GM23338 (cell line): ENCODE measurements at regions not wholly inside any gene's neighbourhood (a gene's known extent, or its start where the extent isn't known, plus 50 kb on each side); places are given as distances from the start of the nearest gene placed in this dataset.

Experiments used
- ATAC-seq: fragments of 200-7000 bp; cut with Tn5 transposase; 3 replicates; pipeline ENCODE4 v1.9.1; 2020
- DNase-seq: peaks from one replicate; pipeline ENCODE4 v3.0.0-alpha.2; 2015; ENCODE audit warnings: low spot score
- H2AFZ ChIP-seq: fragments of 200-600 bp; sonication (generic); 2 replicates; pipeline ENCODE4 v1.8.0; 2016; ENCODE audit warnings: antibody characterized with exemption, mild to moderate bottlenecking, moderate library complexity
- H3F3A ChIP-seq: fragments of 200-600 bp; sonication (generic); replicated peaks from 2 replicates; pipeline ENCODE4 v1.8.0; 2017; ENCODE audit warnings: antibody characterized with exemption, mixed run types, low read depth
- H3K27ac ChIP-seq: fragments of 200-600 bp; sonication (generic); 2 replicates; pipeline ENCODE4 v1.6.1; 2016; ENCODE audit warnings: low read depth
- H3K27me3 ChIP-seq: fragments of 200-600 bp; sonication (generic); 2 replicates; pipeline ENCODE4 v1.8.0; 2016; ENCODE audit warnings: mild to moderate bottlenecking, mixed run types, moderate library complexity; ENCODE audit not compliant: insufficient read depth
- H3K36me3 ChIP-seq: fragments of 200-600 bp; sonication (generic); 2 replicates; pipeline ENCODE4 v1.8.0; 2016; ENCODE audit warnings: mild to moderate bottlenecking; ENCODE audit not compliant: insufficient read depth
- H3K4me1 ChIP-seq: fragments of 200-600 bp; sonication (generic); 2 replicates; pipeline ENCODE4 v1.8.0; 2016; ENCODE audit warnings: mild to moderate bottlenecking, moderate library complexity; ENCODE audit not compliant: insufficient read depth
- H3K4me2 ChIP-seq: fragments of 200-600 bp; sonication (generic); 2 replicates; pipeline ENCODE4 v1.7.1; 2017; ENCODE audit warnings: mixed run types
- H3K4me3 ChIP-seq: fragments of 200-600 bp; sonication (generic); 2 replicates; pipeline ENCODE4 v1.6.1; 2016; ENCODE audit warnings: mixed run types
- H3K79me2 ChIP-seq: fragments of 200-600 bp; sonication (generic); replicated peaks from 2 replicates; pipeline ENCODE4 v1.8.0; 2017; ENCODE audit warnings: mild to moderate bottlenecking; ENCODE audit not compliant: insufficient read depth
- H3K9me2 ChIP-seq: fragments of 200-600 bp; sonication (generic); 2 replicates; pipeline ENCODE4 v1.8.0; 2017; ENCODE audit not compliant: insufficient read depth
- H4K20me1 ChIP-seq: fragments of 200-600 bp; sonication (generic); replicated peaks from 2 replicates; pipeline ENCODE4 v1.8.0; 2017; ENCODE audit warnings: mild to moderate bottlenecking; ENCODE audit not compliant: insufficient read depth
- H3K27ac Mint-ChIP-seq: 2 replicates; pipeline ENCODE4 v1.8.0; 2020; ENCODE audit warnings: inconsistent platforms, mild to moderate bottlenecking, moderate library complexity, mixed read lengths
- H3K27me3 Mint-ChIP-seq: 3 replicates; pipeline ENCODE4 v1.8.0; 2022; ENCODE audit warnings: low read depth, mild to moderate bottlenecking, moderate library complexity, mixed read lengths, inconsistent platforms; ENCODE audit not compliant: insufficient read depth, poor library complexity
- H3K36me3 Mint-ChIP-seq: 3 replicates; pipeline ENCODE4 v1.8.0; 2021; ENCODE audit warnings: low read depth, mild to moderate bottlenecking, inconsistent platforms, moderate library complexity, mixed read lengths
- H3K4me1 Mint-ChIP-seq: 3 replicates; pipeline ENCODE4 v1.8.0; 2020; ENCODE audit warnings: mild to moderate bottlenecking, inconsistent platforms, mixed read lengths
- H3K4me3 Mint-ChIP-seq: 3 replicates; pipeline ENCODE4 v1.8.0; 2021; ENCODE audit warnings: moderate library complexity, mild to moderate bottlenecking, inconsistent platforms, mixed read lengths
- H3K9me3 Mint-ChIP-seq: 3 replicates; pipeline ENCODE4 v1.8.0; 2020; ENCODE audit warnings: moderate library complexity, mild to moderate bottlenecking, inconsistent platforms, mixed read lengths
- CREB1 ChIP-seq: fragments of 250-450 bp; sonication (Bioruptor Pico); IDR thresholded peaks from 2 replicates; pipeline ENCODE4 v1.5.0; 2020; ENCODE audit warnings: low read depth, mild to moderate bottlenecking, moderate library complexity
- EZH2 ChIP-seq: fragments of 200-600 bp; sonication (generic); IDR thresholded peaks from one replicate; pipeline ENCODE4 v1.8.0; 2017; ENCODE audit warnings: antibody characterized with exemption, mild to moderate bottlenecking, low read depth; ENCODE audit not compliant: unreplicated experiment
- EZH2phosphoT487 ChIP-seq: fragments of 200-600 bp; sonication (generic); IDR thresholded peaks from one replicate; pipeline ENCODE4 v1.8.1; 2018; ENCODE audit warnings: antibody characterized with exemption; ENCODE audit not compliant: unreplicated experiment
- JUNB ChIP-seq: IDR thresholded peaks from one replicate; pipeline ENCODE4 v1.6.1; 2016; ENCODE audit warnings: antibody characterized with exemption; ENCODE audit not compliant: unreplicated experiment
- POLR2AphosphoS5 ChIP-seq: IDR thresholded peaks from 2 replicates; pipeline ENCODE4 v1.6.1; 2016; ENCODE audit warnings: antibody characterized with exemption, low read depth
- STAT1 ChIP-seq: IDR thresholded peaks from one replicate; pipeline ENCODE4 v1.6.1; 2016; ENCODE audit warnings: antibody characterized with exemption; ENCODE audit not compliant: unreplicated experiment
- ZNF114 ChIP-seq: fragments of 250-450 bp; sonication (Bioruptor Pico); IDR thresholded peaks from 2 replicates; pipeline ENCODE4 v1.5.0; 2020; ENCODE audit warnings: mild to moderate bottlenecking, moderate library complexity
- ZNF331 ChIP-seq: fragments of 250-450 bp; sonication (Bioruptor Pico); IDR thresholded peaks from 2 replicates; pipeline ENCODE4 v1.5.0; 2020; ENCODE audit warnings: low read depth, mild to moderate bottlenecking, moderate library complexity
- TF ChIP-seq, protein P1 (sequence below): IDR thresholded peaks from 2 replicates; pipeline ENCODE4 v1.6.1; 2016; ENCODE audit warnings: antibody characterized with exemption
- TF ChIP-seq, protein P2 (sequence below): fragments of 250-450 bp; sonication (Bioruptor Pico); IDR thresholded peaks from 2 replicates; pipeline ENCODE4 v1.5.0; 2020; ENCODE audit warnings: mild to moderate bottlenecking, moderate library complexity
- TF ChIP-seq, protein P3 (sequence below), 2 experiments: fragments of 200-600 bp in 1 of 2; sonication (generic) in 1 of 2; conservative IDR thresholded peaks; 2 replicates each; pipeline versions ENCODE4 v1.5.1 to v1.6.1; 2016 to 2017; ENCODE audit warnings: antibody characterized with exemption in 2 of 2, low read depth in 2 of 2, mild to moderate bottlenecking in 2 of 2, moderate library complexity in 1 of 2
- TF ChIP-seq, protein P4 (sequence below): IDR thresholded peaks from one replicate; pipeline ENCODE4 v1.6.1; 2018; ENCODE audit warnings: antibody characterized with exemption; ENCODE audit not compliant: unreplicated experiment

DNA sequence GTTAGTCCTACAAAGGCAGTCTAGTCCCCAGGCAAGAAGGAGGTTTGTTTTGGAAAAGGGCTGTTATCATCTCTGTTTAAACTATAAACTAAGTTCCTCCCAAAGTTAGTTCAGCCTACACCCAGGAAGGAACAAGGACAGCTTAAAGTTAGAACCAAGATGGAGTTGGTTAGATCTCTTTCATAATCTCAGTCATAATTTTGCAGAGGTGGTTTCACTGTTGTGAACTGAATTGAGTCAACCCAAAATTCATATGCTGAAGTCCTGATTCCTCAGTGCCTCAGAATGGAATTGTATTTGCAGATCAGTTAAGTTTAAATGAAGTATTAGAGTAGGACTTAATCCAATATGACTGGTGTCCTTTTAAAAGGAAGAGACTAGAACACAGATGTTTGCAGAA is 101.0 kb upstream of the C3orf80 start:
- H3K9me2 ChIP-seq, result peaks cover 1% of the 10 kb centered on the region; the same call in 1 of the 2 replicates
- peaks cover 8% of the 10 kb centered on the region for H3K4me1 Mint-ChIP-seq
- DNase-seq, result no peak
- H3K36me3 Mint-ChIP-seq, result peaks cover 7% of the 10 kb centered on the region; the same call in 1 of the 3 replicates
- H3K27me3 ChIP-seq, result no peaks in the 10 kb centered on the region
- no peak overlapping the region for H3K27ac ChIP-seq
- 0 out of 2 replicates have a peak overlapping the region, but pooled peaks have one; percentile 14 for H2AFZ ChIP-seq
- no peak for TF ChIP-seq ZNF114 (CRISPR knock-in tag)
- TF ChIP-seq, protein P1, sequence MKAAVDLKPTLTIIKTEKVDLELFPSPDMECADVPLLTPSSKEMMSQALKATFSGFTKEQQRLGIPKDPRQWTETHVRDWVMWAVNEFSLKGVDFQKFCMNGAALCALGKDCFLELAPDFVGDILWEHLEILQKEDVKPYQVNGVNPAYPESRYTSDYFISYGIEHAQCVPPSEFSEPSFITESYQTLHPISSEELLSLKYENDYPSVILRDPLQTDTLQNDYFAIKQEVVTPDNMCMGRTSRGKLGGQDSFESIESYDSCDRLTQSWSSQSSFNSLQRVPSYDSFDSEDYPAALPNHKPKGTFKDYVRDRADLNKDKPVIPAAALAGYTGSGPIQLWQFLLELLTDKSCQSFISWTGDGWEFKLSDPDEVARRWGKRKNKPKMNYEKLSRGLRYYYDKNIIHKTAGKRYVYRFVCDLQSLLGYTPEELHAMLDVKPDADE, result no peak
- TF ChIP-seq, protein P2, sequence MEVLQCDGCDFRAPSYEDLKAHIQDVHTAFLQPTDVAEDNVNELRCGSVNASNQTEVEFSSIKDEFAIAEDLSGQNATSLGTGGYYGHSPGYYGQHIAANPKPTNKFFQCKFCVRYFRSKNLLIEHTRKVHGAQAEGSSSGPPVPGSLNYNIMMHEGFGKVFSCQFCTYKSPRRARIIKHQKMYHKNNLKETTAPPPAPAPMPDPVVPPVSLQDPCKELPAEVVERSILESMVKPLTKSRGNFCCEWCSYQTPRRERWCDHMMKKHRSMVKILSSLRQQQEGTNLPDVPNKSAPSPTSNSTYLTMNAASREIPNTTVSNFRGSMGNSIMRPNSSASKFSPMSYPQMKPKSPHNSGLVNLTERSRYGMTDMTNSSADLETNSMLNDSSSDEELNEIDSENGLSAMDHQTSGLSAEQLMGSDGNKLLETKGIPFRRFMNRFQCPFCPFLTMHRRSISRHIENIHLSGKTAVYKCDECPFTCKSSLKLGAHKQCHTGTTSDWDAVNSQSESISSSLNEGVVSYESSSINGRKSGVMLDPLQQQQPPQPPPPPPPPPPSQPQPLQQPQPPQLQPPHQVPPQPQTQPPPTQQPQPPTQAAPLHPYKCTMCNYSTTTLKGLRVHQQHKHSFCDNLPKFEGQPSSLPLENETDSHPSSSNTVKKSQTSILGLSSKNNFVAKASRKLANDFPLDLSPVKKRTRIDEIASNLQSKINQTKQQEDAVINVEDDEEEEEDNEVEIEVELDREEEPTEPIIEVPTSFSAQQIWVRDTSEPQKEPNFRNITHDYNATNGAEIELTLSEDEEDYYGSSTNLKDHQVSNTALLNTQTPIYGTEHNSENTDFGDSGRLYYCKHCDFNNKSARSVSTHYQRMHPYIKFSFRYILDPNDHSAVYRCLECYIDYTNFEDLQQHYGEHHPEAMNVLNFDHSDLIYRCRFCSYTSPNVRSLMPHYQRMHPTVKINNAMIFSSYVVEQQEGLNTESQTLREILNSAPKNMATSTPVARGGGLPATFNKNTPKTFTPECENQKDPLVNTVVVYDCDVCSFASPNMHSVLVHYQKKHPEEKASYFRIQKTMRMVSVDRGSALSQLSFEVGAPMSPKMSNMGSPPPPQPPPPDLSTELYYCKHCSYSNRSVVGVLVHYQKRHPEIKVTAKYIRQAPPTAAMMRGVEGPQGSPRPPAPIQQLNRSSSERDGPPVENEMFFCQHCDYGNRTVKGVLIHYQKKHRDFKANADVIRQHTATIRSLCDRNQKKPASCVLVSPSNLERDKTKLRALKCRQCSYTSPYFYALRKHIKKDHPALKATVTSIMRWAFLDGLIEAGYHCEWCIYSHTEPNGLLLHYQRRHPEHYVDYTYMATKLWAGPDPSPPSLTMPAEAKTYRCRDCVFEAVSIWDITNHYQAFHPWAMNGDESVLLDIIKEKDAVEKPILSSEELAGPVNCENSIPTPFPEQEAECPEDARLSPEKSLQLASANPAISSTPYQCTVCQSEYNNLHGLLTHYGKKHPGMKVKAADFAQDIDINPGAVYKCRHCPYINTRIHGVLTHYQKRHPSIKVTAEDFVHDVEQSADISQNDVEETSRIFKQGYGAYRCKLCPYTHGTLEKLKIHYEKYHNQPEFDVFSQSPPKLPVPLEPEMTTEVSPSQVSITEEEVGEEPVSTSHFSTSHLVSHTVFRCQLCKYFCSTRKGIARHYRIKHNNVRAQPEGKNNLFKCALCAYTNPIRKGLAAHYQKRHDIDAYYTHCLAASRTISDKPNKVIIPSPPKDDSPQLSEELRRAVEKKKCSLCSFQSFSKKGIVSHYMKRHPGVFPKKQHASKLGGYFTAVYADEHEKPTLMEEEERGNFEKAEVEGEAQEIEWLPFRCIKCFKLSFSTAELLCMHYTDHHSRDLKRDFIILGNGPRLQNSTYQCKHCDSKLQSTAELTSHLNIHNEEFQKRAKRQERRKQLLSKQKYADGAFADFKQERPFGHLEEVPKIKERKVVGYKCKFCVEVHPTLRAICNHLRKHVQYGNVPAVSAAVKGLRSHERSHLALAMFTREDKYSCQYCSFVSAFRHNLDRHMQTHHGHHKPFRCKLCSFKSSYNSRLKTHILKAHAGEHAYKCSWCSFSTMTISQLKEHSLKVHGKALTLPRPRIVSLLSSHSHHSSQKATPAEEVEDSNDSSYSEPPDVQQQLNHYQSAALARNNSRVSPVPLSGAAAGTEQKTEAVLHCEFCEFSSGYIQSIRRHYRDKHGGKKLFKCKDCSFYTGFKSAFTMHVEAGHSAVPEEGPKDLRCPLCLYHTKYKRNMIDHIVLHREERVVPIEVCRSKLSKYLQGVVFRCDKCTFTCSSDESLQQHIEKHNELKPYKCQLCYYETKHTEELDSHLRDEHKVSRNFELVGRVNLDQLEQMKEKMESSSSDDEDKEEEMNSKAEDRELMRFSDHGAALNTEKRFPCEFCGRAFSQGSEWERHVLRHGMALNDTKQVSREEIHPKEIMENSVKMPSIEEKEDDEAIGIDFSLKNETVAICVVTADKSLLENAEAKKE (CRISPR knock-in tag), result no peak
- TF ChIP-seq, protein P3, sequence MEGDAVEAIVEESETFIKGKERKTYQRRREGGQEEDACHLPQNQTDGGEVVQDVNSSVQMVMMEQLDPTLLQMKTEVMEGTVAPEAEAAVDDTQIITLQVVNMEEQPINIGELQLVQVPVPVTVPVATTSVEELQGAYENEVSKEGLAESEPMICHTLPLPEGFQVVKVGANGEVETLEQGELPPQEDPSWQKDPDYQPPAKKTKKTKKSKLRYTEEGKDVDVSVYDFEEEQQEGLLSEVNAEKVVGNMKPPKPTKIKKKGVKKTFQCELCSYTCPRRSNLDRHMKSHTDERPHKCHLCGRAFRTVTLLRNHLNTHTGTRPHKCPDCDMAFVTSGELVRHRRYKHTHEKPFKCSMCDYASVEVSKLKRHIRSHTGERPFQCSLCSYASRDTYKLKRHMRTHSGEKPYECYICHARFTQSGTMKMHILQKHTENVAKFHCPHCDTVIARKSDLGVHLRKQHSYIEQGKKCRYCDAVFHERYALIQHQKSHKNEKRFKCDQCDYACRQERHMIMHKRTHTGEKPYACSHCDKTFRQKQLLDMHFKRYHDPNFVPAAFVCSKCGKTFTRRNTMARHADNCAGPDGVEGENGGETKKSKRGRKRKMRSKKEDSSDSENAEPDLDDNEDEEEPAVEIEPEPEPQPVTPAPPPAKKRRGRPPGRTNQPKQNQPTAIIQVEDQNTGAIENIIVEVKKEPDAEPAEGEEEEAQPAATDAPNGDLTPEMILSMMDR (conservative IDR thresholded peaks at IDR 0.05; ENCODE audit: low read depth in 2 of 2), result no peak
- no peak for TF ChIP-seq EZH2phosphoT487
- no peak for TF ChIP-seq JUNB
- TF ChIP-seq EZH2, result no peak
- TF ChIP-seq ZNF331 (CRISPR knock-in tag), result no peak
- TF ChIP-seq CREB1 (CRISPR knock-in tag), result no peak
- TF ChIP-seq, protein P4, sequence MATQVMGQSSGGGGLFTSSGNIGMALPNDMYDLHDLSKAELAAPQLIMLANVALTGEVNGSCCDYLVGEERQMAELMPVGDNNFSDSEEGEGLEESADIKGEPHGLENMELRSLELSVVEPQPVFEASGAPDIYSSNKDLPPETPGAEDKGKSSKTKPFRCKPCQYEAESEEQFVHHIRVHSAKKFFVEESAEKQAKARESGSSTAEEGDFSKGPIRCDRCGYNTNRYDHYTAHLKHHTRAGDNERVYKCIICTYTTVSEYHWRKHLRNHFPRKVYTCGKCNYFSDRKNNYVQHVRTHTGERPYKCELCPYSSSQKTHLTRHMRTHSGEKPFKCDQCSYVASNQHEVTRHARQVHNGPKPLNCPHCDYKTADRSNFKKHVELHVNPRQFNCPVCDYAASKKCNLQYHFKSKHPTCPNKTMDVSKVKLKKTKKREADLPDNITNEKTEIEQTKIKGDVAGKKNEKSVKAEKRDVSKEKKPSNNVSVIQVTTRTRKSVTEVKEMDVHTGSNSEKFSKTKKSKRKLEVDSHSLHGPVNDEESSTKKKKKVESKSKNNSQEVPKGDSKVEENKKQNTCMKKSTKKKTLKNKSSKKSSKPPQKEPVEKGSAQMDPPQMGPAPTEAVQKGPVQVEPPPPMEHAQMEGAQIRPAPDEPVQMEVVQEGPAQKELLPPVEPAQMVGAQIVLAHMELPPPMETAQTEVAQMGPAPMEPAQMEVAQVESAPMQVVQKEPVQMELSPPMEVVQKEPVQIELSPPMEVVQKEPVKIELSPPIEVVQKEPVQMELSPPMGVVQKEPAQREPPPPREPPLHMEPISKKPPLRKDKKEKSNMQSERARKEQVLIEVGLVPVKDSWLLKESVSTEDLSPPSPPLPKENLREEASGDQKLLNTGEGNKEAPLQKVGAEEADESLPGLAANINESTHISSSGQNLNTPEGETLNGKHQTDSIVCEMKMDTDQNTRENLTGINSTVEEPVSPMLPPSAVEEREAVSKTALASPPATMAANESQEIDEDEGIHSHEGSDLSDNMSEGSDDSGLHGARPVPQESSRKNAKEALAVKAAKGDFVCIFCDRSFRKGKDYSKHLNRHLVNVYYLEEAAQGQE, result no peak
- TF ChIP-seq POLR2AphosphoS5, result no peak
- no peak for TF ChIP-seq STAT1
- H3K27ac Mint-ChIP-seq, result no peak overlapping the region
- no peak overlapping the region for H3K4me3 Mint-ChIP-seq
- H3K79me2 ChIP-seq, result no peaks in the 10 kb centered on the region
- H3K4me2 ChIP-seq, result no peak overlapping the region
- ATAC-seq, result no peak
- H3K4me3 ChIP-seq, result no peak overlapping the region
- peaks cover 2% of the 10 kb centered on the region for H3K27me3 Mint-ChIP-seq
- H3F3A ChIP-seq, result no peaks in the 10 kb centered on the region
- peaks cover 12% of the 10 kb centered on the region for H3K9me3 Mint-ChIP-seq
- peaks cover 6% of the 10 kb centered on the region; the same call in 1 of the 2 replicates for H3K4me1 ChIP-seq
- H4K20me1 ChIP-seq, result no peaks in the 10 kb centered on the region
- H3K36me3 ChIP-seq, result no peaks in the 10 kb centered on the region
